ENCODE measurements at regions not wholly inside any gene's neighbourhood (a gene's known extent, or its start where the extent isn't known, plus 50 kb on each side); places are given as distances from the start of the nearest gene placed in this dataset.

DNA sequence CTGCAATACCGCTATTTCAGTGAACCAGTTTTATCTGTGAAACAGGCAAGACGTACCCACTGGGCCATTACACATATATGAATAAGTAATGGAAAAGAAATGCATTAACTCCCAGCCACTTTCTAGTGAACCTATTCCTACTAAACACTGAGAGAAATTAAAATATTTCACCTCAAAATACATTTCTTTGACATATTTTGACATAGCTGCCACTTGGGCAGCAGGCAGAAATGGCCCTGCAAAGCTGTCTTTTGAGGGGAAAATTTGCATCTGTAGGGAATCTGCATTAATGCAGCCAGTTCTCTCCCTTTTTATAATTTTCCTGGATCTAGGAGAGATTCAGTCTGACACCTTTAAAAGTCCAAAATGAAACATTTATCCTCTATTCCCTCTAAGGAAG, 714.8 kb upstream of the POM121L12 start:
- in situ Hi-C loops (cut with HindIII; ENCODE audit: low pct_ligation_motif_present, low sequenced_read_pairs): no loop called here
- Histone ChIP-seq H3K4me3 (ENCODE audit: low read depth, low read length) (no peak overlapping the region), H3K36me3 (replicated peaks) (no peaks in the 10 kb centered on the region), H3K27ac (no peak overlapping the region), H3K27me3 (replicated peaks) (no peaks in the 10 kb centered on the region)
- TF ChIP-seq CTCF (IDR thresholded peaks at IDR 0.05; ENCODE audit: low read depth, low read length, missing control alignments): no peak
- DNase-seq: no peak

- Histone ChIP-seq H3K36me3 (replicated peaks) (no peaks in the 10 kb centered on the region), H3K4me3 (ENCODE audit: low read depth, low read length) (no peak overlapping the region), H3K27ac (no peak overlapping the region), H3K27me3 (replicated peaks) (no peaks in the 10 kb centered on the region)
- in situ Hi-C loops (cut with HindIII; ENCODE audit: low pct_ligation_motif_present, low sequenced_read_pairs): no loop called here
- DNase-seq: no peak
- TF ChIP-seq CTCF (IDR thresholded peaks at IDR 0.05; ENCODE audit: low read depth, low read length, missing control alignments): no peak
These were observed 717.5 kb upstream of the POM121L12 start for GRCh38 chr7:52317921-52318320.

DNA sequence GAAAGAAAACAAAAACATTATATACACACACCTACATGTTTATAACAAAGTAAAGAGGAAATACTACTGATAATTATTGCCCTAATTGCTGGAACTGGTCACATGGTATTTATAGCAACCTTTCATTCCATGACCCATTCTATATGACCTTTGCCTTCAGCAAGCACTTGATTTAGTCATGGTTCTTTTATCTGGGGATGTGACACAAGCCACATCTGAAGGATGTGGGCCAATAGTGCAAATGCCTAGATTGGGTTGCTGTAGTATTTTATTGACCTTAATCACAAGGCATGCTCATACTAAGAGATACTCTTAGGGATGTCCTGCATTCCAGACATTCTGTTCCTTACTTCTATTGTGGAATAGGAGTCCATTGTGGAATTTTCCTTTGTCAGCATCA, 723.5 kb upstream of the POM121L12 start:
- H3K27ac ChIP-seq: no peak overlapping the region
- no peak for TF ChIP-seq CTCF (IDR thresholded peaks at IDR 0.05; ENCODE audit: low read depth, low read length, missing control alignments)
- in situ Hi-C loops (cut with HindIII; ENCODE audit: low pct_ligation_motif_present, low sequenced_read_pairs): no loop called here

DNA sequence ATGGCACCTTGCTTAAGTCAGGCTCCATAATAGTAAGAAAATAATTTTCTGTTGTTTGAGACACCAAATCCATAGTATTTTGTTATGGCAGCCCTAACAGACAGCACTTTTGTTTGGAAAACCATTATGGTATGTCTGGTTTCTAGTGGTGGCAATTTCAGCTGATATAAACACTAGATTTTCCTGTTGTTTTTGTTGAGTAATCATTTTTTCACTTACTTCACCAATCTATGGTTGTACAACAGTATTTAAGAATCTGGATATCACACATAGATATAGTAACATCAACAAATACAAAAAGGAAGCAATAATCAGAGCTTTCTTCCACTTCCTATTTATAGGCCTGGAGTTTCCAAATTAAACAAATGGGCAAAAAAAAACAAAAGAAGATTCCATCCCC, 725.8 kb upstream of the POM121L12 start:
- no peaks in the 10 kb centered on the region for H3K36me3 ChIP-seq (replicated peaks)
- H3K4me3 ChIP-seq (ENCODE audit: low read depth, low read length): no peak overlapping the region
- DNase-seq: no peak
- no peak for TF ChIP-seq CTCF (IDR thresholded peaks at IDR 0.05; ENCODE audit: low read depth, low read length, missing control alignments)
- no peaks in the 10 kb centered on the region for H3K27me3 ChIP-seq (replicated peaks)
- in situ Hi-C loops (cut with HindIII; ENCODE audit: low pct_ligation_motif_present, low sequenced_read_pairs): no loop called here
- no peak overlapping the region for H3K27ac ChIP-seq

More for the DNA sequence above, 723.5 kb upstream of the POM121L12 start:
- Histone ChIP-seq H3K4me3 (ENCODE audit: low read depth, low read length) (no peak overlapping the region), H3K27me3 (replicated peaks) (no peaks in the 10 kb centered on the region), H3K36me3 (replicated peaks) (no peaks in the 10 kb centered on the region)
- no peak for DNase-seq

DNA sequence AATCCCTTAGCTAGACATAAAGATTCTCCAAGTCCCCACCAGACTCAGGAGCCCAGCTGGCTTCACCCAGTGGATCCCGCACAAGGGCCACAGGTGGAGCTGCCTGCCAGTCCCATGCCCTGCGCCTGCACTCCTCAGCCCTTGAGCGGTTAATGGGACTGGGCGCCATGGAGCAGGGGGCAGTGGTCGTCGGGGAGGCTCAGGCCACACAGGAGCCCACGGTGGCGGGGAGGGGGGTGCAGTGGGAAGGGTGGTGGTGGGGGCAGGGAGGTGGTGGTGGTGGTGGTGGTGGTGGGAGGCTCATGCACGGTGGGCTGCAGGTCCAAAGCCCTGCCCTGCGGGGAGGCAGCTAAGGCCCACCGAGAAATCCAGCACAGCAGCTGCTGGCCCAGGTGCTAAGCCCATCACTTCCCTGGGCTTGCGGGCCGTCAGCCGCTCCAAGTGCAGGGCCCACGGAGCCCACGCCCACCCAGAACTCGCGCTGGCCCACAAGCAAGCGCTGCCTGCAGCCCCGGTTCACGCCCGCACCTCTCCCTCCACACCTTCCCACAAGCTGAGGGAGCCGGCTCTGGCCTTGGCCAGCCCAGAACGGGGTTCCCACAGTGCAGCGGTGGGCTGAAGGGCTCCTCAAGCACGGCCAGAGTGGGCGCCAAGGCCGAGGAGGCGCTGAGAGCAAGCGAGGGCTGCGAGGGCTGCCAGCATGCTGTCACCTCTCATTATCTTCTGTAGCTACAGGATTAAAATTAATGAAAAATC, 732.5 kb upstream of the POM121L12 start:
- Histone ChIP-seq H3K36me3 (replicated peaks) (no peaks in the 10 kb centered on the region), H3K27me3 (replicated peaks) (no peaks in the 10 kb centered on the region), H3K27ac (no peak overlapping the region), H3K4me3 (ENCODE audit: low read depth, low read length) (no peak overlapping the region)
- no peak for DNase-seq
- in situ Hi-C loops (cut with HindIII; ENCODE audit: low pct_ligation_motif_present, low sequenced_read_pairs): no loop called here
- TF ChIP-seq CTCF (IDR thresholded peaks at IDR 0.05; ENCODE audit: low read depth, low read length, missing control alignments): no peak

DNA sequence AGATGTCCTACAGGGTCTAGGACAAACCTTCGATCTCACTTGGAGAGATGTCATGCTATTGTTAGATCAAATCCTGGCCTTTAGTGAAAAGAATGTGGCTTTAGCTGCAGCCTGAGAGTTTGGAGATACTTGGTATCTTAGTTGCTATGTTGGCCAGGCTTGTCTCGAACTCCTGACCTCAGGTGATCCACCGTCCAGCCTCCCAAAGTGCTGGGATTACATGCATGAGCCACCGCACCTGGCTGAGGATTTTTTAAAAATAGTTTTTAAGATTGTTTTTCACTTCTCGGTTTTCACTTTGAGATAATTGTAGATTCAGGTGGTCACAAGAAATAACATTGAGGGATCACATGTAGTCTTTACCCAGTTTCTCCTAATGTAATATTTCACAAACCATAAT, 738.3 kb upstream of the POM121L12 start:
- no peak for TF ChIP-seq CTCF (IDR thresholded peaks at IDR 0.05; ENCODE audit: low read depth, low read length, missing control alignments)
- no peak overlapping the region for H3K4me3 ChIP-seq (ENCODE audit: low read depth, low read length)
- no peak for DNase-seq
- in situ Hi-C loops (cut with HindIII; ENCODE audit: low pct_ligation_motif_present, low sequenced_read_pairs): no loop called here
- H3K36me3 ChIP-seq (replicated peaks): no peaks in the 10 kb centered on the region
- no peak overlapping the region for H3K27ac ChIP-seq
- H3K27me3 ChIP-seq (replicated peaks): no peaks in the 10 kb centered on the region

Data from brain microvascular endothelial cell (primary cell).